Uterus (tissue), 2 donors: ENCODE measurements at regions not wholly inside any gene's neighbourhood (a gene's known extent, or its start where the extent isn't known, plus 50 kb on each side); places are given as distances from the start of the nearest gene placed in this dataset.

ENCODE experiments used
- POLR2A ChIP-seq, 2 donors: fragments of 450-650 bp; IDR thresholded peaks; one replicate each; pipeline ENCODE4 v1.6.1; 2016; ENCODE audit warnings: antibody characterized with exemption in 2 of 2, mild to moderate bottlenecking in 1 of 2, moderate library complexity in 1 of 2
- TF ChIP-seq, protein P1 (sequence below), 4 experiments: fragments of 200-600 bp in 2 of 4; fragments of 450-650 bp in 2 of 4; sonication (generic) in 2 of 4; IDR thresholded peaks; one replicate each; pipeline ENCODE4 v1.5.1; 2016 to 2019; ENCODE audit warnings: antibody characterized with exemption in 4 of 4, mild to moderate bottlenecking in 2 of 4, moderate library complexity in 1 of 4

DNA sequence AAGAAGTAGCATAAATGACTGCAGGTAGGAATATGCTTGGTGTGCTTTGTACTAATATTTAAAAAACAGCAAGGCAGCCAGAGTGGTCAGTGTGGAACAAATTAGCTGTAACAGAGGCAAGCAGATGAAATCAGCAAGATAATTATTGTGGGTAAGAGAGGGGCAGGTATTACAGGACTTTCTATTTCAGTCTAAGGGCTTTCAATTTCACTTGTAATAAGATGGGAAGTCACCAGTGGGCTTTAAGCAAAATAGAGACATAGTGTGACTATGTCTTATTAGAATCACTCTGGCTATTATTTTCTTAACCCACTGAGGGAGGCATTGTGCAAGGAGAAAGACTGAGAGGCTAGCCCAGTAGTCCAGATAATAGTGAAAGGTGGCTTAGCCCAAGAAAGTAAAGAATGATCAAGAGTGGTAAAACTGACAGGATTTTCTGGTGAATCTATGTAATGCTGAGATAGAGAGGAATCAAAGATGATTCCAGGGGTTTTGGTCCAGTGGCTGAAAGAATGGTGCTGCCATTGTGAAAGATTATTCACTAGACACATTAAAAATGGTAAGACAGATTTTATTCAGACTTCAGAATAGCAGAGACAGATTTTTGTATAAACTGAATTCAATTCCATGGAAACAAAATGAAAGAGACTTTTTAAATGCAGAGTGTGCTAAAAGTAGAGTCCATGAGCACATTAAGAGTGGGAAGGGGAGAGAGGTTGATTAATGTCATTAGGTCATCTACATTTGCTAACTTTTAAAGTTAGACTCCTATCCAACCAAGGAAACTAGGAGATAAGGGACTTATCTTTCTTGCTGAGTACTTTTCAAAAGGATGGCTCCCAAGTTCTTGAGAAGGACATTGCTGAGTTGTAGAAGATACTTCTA, 1136.0 kb downstream of the HACE1 start:
- TF ChIP-seq, protein P1, sequence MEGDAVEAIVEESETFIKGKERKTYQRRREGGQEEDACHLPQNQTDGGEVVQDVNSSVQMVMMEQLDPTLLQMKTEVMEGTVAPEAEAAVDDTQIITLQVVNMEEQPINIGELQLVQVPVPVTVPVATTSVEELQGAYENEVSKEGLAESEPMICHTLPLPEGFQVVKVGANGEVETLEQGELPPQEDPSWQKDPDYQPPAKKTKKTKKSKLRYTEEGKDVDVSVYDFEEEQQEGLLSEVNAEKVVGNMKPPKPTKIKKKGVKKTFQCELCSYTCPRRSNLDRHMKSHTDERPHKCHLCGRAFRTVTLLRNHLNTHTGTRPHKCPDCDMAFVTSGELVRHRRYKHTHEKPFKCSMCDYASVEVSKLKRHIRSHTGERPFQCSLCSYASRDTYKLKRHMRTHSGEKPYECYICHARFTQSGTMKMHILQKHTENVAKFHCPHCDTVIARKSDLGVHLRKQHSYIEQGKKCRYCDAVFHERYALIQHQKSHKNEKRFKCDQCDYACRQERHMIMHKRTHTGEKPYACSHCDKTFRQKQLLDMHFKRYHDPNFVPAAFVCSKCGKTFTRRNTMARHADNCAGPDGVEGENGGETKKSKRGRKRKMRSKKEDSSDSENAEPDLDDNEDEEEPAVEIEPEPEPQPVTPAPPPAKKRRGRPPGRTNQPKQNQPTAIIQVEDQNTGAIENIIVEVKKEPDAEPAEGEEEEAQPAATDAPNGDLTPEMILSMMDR (IDR thresholded peaks at IDR 0.05) = no peak
- TF ChIP-seq POLR2A (IDR thresholded peaks at IDR 0.05) = no peak
